HAP-1 (cell line): ENCODE measurements at regions not wholly inside any gene's neighbourhood (a gene's known extent, or its start where the extent isn't known, plus 50 kb on each side); places are given as distances from the start of the nearest gene placed in this dataset.

Experiments used
- DNase-seq, 2 experiments: peaks; one replicate each; pipeline ENCODE4 v3.0.0-alpha.2; 2016 to 2020; ENCODE audit warnings: low spot score in 2 of 2
- H3K27me3 ChIP-seq: fragments of 250-450 bp; sonication (Bioruptor Pico); 2 replicates; pipeline ENCODE4 v1.5.1; 2020; ENCODE audit warnings: low read depth, mild to moderate bottlenecking, moderate library complexity
- H3K36me3 ChIP-seq: fragments of 250-450 bp; sonication (Bioruptor Pico); replicated peaks from 2 replicates; pipeline ENCODE4 v1.5.1; 2020; ENCODE audit warnings: mild to moderate bottlenecking
- H3K4me1 ChIP-seq: fragments of 250-450 bp; sonication (Bioruptor Pico); 2 replicates; pipeline ENCODE4 v1.5.1; 2020; ENCODE audit warnings: mild to moderate bottlenecking
- H3K4me3 ChIP-seq: fragments of 250-450 bp; sonication (Bioruptor Pico); 2 replicates; pipeline ENCODE4 v1.5.1; 2020; ENCODE audit warnings: mild to moderate bottlenecking, moderate library complexity
- H3K9me3 ChIP-seq: fragments of 250-450 bp; sonication (Bioruptor Pico); 2 replicates; pipeline ENCODE4 v1.5.1; 2020; ENCODE audit warnings: mild to moderate bottlenecking, moderate library complexity
- in situ Hi-C: fragments of 300-500 bp; cut with MboI; formaldehyde crosslinking; loops from 3 replicates; pipeline ENCODE4 v1.14.3; 2020; ENCODE audit warnings: low sequenced_read_pairs, inconsistent platforms, mixed read lengths

- Histone ChIP-seq H3K36me3 (no peaks in the 10 kb centered on the region), H3K9me3 (no peaks in the 10 kb centered on the region), H3K4me1 (no peaks in the 10 kb centered on the region), H3K27me3 (no peaks in the 10 kb centered on the region), H3K4me3 (no peak overlapping the region)
- no peak for DNase-seq
- in situ Hi-C loops, result no loop called here
Observed at GRCh38 chr16:60481591-60481990, 1554.6 kb downstream of the CDH8 start.

- Histone ChIP-seq H3K36me3 (no peaks in the 10 kb centered on the region), H3K27me3 (no peaks in the 10 kb centered on the region), H3K4me1 (no peaks in the 10 kb centered on the region), H3K4me3 (no peak overlapping the region), H3K9me3 (no peaks in the 10 kb centered on the region)
- DNase-seq, result no peak
- in situ Hi-C loops, result no loop called here
Observed at GRCh38 chr16:60478810-60479209, 1557.4 kb downstream of the CDH8 start.

- no peaks in the 10 kb centered on the region for H3K36me3 ChIP-seq
- H3K4me1 ChIP-seq, result no peaks in the 10 kb centered on the region
- no peaks in the 10 kb centered on the region for H3K27me3 ChIP-seq
- no peak for DNase-seq
- in situ Hi-C loops, result no loop called here
- no peak overlapping the region for H3K4me3 ChIP-seq
- peaks cover 5% of the 10 kb centered on the region; the same call in 1 of the 2 replicates for H3K9me3 ChIP-seq
Observed at GRCh38 chr16:60463986-60464385, 1572.3 kb downstream of the CDH8 start.

- Histone ChIP-seq H3K9me3 (peaks cover 5% of the 10 kb centered on the region; the same call in 1 of the 2 replicates), H3K4me1 (no peaks in the 10 kb centered on the region), H3K36me3 (no peaks in the 10 kb centered on the region), H3K27me3 (no peaks in the 10 kb centered on the region), H3K4me3 (no peak overlapping the region)
- in situ Hi-C loops, result no loop called here
- no peak for DNase-seq
Observed at GRCh38 chr16:60459463-60459862, 1576.8 kb downstream of the CDH8 start.

- no peak for DNase-seq
- no peaks in the 10 kb centered on the region for H3K36me3 ChIP-seq
- in situ Hi-C loops, result no loop called here
Observed at GRCh38 chr16:60458255-60458654, 1578.0 kb downstream of the CDH8 start.

GRCh38 chr16:60452646-60453045 lies 1583.6 kb downstream of the CDH8 start:
- no peaks in the 10 kb centered on the region for H3K36me3 ChIP-seq
- H3K4me3 ChIP-seq, result no peak overlapping the region
- no peaks in the 10 kb centered on the region for H3K4me1 ChIP-seq
- in situ Hi-C loops, result no loop called here
- H3K9me3 ChIP-seq, result no peaks in the 10 kb centered on the region
- H3K27me3 ChIP-seq, result no peaks in the 10 kb centered on the region; the same call in 1 of the 2 replicates
- no peak for DNase-seq

More at GRCh38 chr16:60458255-60458654, 1578.0 kb downstream of the CDH8 start:
- Histone ChIP-seq H3K4me1 (no peaks in the 10 kb centered on the region), H3K27me3 (no peaks in the 10 kb centered on the region), H3K9me3 (peaks cover 5% of the 10 kb centered on the region; the same call in 1 of the 2 replicates), H3K4me3 (no peak overlapping the region)

- no peaks in the 10 kb centered on the region for H3K4me1 ChIP-seq
- H3K4me3 ChIP-seq, result no peak overlapping the region
- in situ Hi-C loops, result no loop called here
- H3K9me3 ChIP-seq, result no peaks in the 10 kb centered on the region
- DNase-seq, result no peak
- no peaks in the 10 kb centered on the region for H3K27me3 ChIP-seq
- no peaks in the 10 kb centered on the region for H3K36me3 ChIP-seq
Observed at GRCh38 chr16:60438894-60439293, 1597.3 kb downstream of the CDH8 start.

- in situ Hi-C loops, result no loop called here
- no peaks in the 10 kb centered on the region for H3K27me3 ChIP-seq
- no peaks in the 10 kb centered on the region for H3K36me3 ChIP-seq
- DNase-seq, result no peak
- no peak overlapping the region for H3K4me3 ChIP-seq
- no peaks in the 10 kb centered on the region for H3K4me1 ChIP-seq
- H3K9me3 ChIP-seq, result no peaks in the 10 kb centered on the region
Observed at GRCh38 chr16:60432472-60432871, 1603.8 kb downstream of the CDH8 start.

GRCh38 chr16:60419859-60420258 lies 1616.4 kb downstream of the CDH8 start:
- Histone ChIP-seq H3K27me3 (no peaks in the 10 kb centered on the region), H3K9me3 (no peaks in the 10 kb centered on the region), H3K4me1 (peaks cover 5% of the 10 kb centered on the region), H3K4me3 (no peak overlapping the region), H3K36me3 (no peaks in the 10 kb centered on the region)
- in situ Hi-C loops, result no loop called here
- no peak for DNase-seq

- DNase-seq, result no peak
- no peaks in the 10 kb centered on the region for H3K36me3 ChIP-seq
- no peaks in the 10 kb centered on the region for H3K9me3 ChIP-seq
- no peaks in the 10 kb centered on the region for H3K27me3 ChIP-seq
- no peak overlapping the region for H3K4me3 ChIP-seq
- in situ Hi-C loops, result no loop called here
- H3K4me1 ChIP-seq, result no peaks in the 10 kb centered on the region
Observed at GRCh38 chr16:60414613-60415012, 1621.6 kb downstream of the CDH8 start.

- H3K4me1 ChIP-seq, result no peaks in the 10 kb centered on the region
- H3K4me3 ChIP-seq, result no peak overlapping the region
- H3K9me3 ChIP-seq, result no peaks in the 10 kb centered on the region
- no peaks in the 10 kb centered on the region for H3K36me3 ChIP-seq
- peak in 1 of 2 experiments; percentile 34 for DNase-seq
- H3K27me3 ChIP-seq, result no peaks in the 10 kb centered on the region
- in situ Hi-C loops, result no loop called here
Observed at GRCh38 chr16:60413969-60414368, 1622.3 kb downstream of the CDH8 start.

- Histone ChIP-seq H3K4me1 (no peaks in the 10 kb centered on the region), H3K4me3 (no peak overlapping the region), H3K36me3 (no peaks in the 10 kb centered on the region), H3K9me3 (no peaks in the 10 kb centered on the region), H3K27me3 (no peaks in the 10 kb centered on the region)
- DNase-seq, result no peak
- in situ Hi-C loops, result no loop called here
Observed at GRCh38 chr16:60407606-60408005, 1628.6 kb downstream of the CDH8 start.

GRCh38 chr16:60407034-60407433 lies 1629.2 kb downstream of the CDH8 start:
- Histone ChIP-seq H3K4me3 (no peak overlapping the region), H3K4me1 (no peaks in the 10 kb centered on the region), H3K9me3 (no peaks in the 10 kb centered on the region), H3K36me3 (no peaks in the 10 kb centered on the region), H3K27me3 (no peaks in the 10 kb centered on the region)
- no peak for DNase-seq
- in situ Hi-C loops, result no loop called here

GRCh38 chr16:60405286-60405685 lies 1631.0 kb downstream of the CDH8 start:
- no peak overlapping the region for H3K4me3 ChIP-seq
- H3K36me3 ChIP-seq, result no peaks in the 10 kb centered on the region
- no peaks in the 10 kb centered on the region for H3K27me3 ChIP-seq
- DNase-seq, result no peak
- H3K4me1 ChIP-seq, result no peaks in the 10 kb centered on the region
- no peaks in the 10 kb centered on the region for H3K9me3 ChIP-seq
- in situ Hi-C loops, result no loop called here

- H3K9me3 ChIP-seq, result no peaks in the 10 kb centered on the region
- DNase-seq, result no peak
- H3K4me1 ChIP-seq, result no peaks in the 10 kb centered on the region
- in situ Hi-C loops, result no loop called here
- no peak overlapping the region for H3K4me3 ChIP-seq
- H3K27me3 ChIP-seq, result no peaks in the 10 kb centered on the region
- no peaks in the 10 kb centered on the region for H3K36me3 ChIP-seq
Observed at GRCh38 chr16:60404401-60404800, 1631.8 kb downstream of the CDH8 start.
